Body of pancreas (tissue), 4 donors: ENCODE measurements at regions not wholly inside any gene's neighbourhood (a gene's known extent, or its start where the extent isn't known, plus 50 kb on each side); places are given as distances from the start of the nearest gene placed in this dataset.
"Not testable (repeated sequence)": the region's sequence is repeated elsewhere in the genome, so short reads cannot be mapped to it uniquely, and the experiment has no call there.

Experiments used
- CTCF ChIP-seq, 7 experiments: fragments of 450-650 bp in 4 of 7; fragments of 200-600 bp in 3 of 7; sonication (generic) in 3 of 7; IDR thresholded peaks; one replicate each; pipeline ENCODE4 v1.5.1; 2016 to 2019; ENCODE audit warnings: antibody characterized with exemption in 7 of 7
- POLR2A ChIP-seq, 3 donors: fragments of 450-650 bp; IDR thresholded peaks; one replicate each; pipeline ENCODE4 v1.6.1; 2016; ENCODE audit warnings: antibody characterized with exemption in 3 of 3, mild to moderate bottlenecking in 2 of 3

DNA sequence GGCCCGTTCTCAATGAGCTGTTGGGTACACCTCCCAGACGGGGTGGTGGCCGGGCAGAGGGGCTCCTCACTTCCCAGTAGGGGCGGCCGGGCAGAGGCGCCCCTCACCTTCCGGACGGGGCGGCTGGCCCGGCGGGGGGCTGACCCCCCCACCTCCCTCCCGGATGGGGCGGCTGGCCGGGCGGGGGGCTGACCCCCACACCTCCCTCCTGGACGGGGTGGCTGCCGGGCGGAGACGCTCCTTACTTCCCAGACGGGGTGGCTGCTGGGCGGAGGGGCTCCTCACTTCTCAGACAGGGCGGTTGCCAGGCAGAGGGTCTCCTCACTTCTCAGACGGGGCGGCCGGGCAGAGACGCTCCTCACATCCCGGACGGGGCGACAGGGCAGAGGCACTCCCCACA is 644.7 kb upstream of the KCNMB2 start:
- TF ChIP-seq CTCF, POLR2A (IDR thresholded peaks at IDR 0.05): not testable (repeated sequence)
